Sciatic nerve (tissue), 2 donors: ENCODE measurements at regions not wholly inside any gene's neighbourhood (a gene's known extent, or its start where the extent isn't known, plus 50 kb on each side); places are given as distances from the start of the nearest gene placed in this dataset.
"Not testable (repeated sequence)": the region's sequence is repeated elsewhere in the genome, so short reads cannot be mapped to it uniquely, and the experiment has no call there.

Experiments
- ATAC-seq: fragments of 200-7000 bp; cut with Tn5 transposase; one replicate; pipeline ENCODE4 v1.9.1; 2020; ENCODE audit warnings: mild to moderate bottlenecking, moderate library complexity
- DNase-seq: peaks from one replicate; pipeline ENCODE4 v3.0.0-alpha.2; 2020; ENCODE audit warnings: low spot score
- intact Hi-C: fragments of 100-400 bp; cut with DNase I; formaldehyde crosslinking; loops from one replicate; pipeline ENCODE4 v1.14.2; 2022
- donor health status: DM: no; HTN: no; CAD: no.
- donor health status: DM: no; HTN: no; CAD: no.

GRCh38 chr4:117014236-117014635 is 71.1 kb downstream of the TRAM1L1 start:
- no peak for DNase-seq
- intact Hi-C loops, result no loop called here
- ATAC-seq, result no peak

GRCh38 chr4:117010671-117011070 is 74.7 kb downstream of the TRAM1L1 start:
- intact Hi-C loops, result no loop called here
- ATAC-seq, result no peak

GRCh38 chr4:117001077-117001476 is 84.3 kb downstream of the TRAM1L1 start:
- ATAC-seq (no peak), DNase-seq (no peak)
- intact Hi-C loops, result no loop called here

More at GRCh38 chr4:117010671-117011070, 74.7 kb downstream of the TRAM1L1 start:
- DNase-seq, result no peak

- DNase-seq (no peak), ATAC-seq (no peak)
- intact Hi-C loops, result no loop called here
Measured at GRCh38 chr4:116982656-116983055, 102.7 kb downstream of the TRAM1L1 start.

GRCh38 chr4:116980436-116980835 is 104.9 kb downstream of the TRAM1L1 start:
- DNase-seq, ATAC-seq, intact Hi-C loops: not testable (repeated sequence)

GRCh38 chr4:116959045-116959444 is 126.3 kb downstream of the TRAM1L1 start:
- intact Hi-C loops, result no loop called here
- DNase-seq (no peak), ATAC-seq (no peak)

GRCh38 chr4:116953947-116954346 is 131.4 kb downstream of the TRAM1L1 start:
- DNase-seq, result no peak
- ATAC-seq, result no peak
- intact Hi-C loops, result no loop called here

GRCh38 chr4:116952530-116953136 is 132.7 kb downstream of the TRAM1L1 start:
- intact Hi-C loops, result no loop called here
- ATAC-seq (no peak), DNase-seq (no peak)

GRCh38 chr4:116949856-116950255 is 135.5 kb downstream of the TRAM1L1 start:
- DNase-seq (no peak), ATAC-seq (no peak)
- intact Hi-C loops, result no loop called here

GRCh38 chr4:116942315-116942714 is 143.1 kb downstream of the TRAM1L1 start:
- DNase-seq, result no peak
- intact Hi-C loops, result no loop called here
- ATAC-seq, result no peak

GRCh38 chr4:116930329-116930728 is 155.0 kb downstream of the TRAM1L1 start:
- ATAC-seq, result no peak
- no peak for DNase-seq
- intact Hi-C loops, result no loop called here

- intact Hi-C loops, result no loop called here
- ATAC-seq, result no peak
- DNase-seq, result no peak
Measured at GRCh38 chr4:116926631-116927295, 158.6 kb downstream of the TRAM1L1 start.

GRCh38 chr4:116925900-116926457 is 159.4 kb downstream of the TRAM1L1 start:
- DNase-seq (no peak), ATAC-seq (no peak)
- intact Hi-C loops, result no loop called here

- DNase-seq (no peak), ATAC-seq (no peak)
- intact Hi-C loops, result no loop called here
Measured at GRCh38 chr4:116923389-116923788, 162.0 kb downstream of the TRAM1L1 start.

GRCh38 chr4:116913451-116913850 is 171.9 kb downstream of the TRAM1L1 start:
- DNase-seq, result no peak
- ATAC-seq, result no peak
- intact Hi-C loops, result no loop called here

GRCh38 chr4:116906758-116907157 is 178.6 kb downstream of the TRAM1L1 start:
- intact Hi-C loops, result no loop called here
- DNase-seq (no peak), ATAC-seq (no peak)

GRCh38 chr4:116899561-116899960 is 185.8 kb downstream of the TRAM1L1 start:
- intact Hi-C loops, result no loop called here
- DNase-seq (no peak), ATAC-seq (no peak)

- ATAC-seq (no peak), DNase-seq (no peak)
- intact Hi-C loops, result no loop called here
Measured at GRCh38 chr4:116885579-116885978, 199.8 kb downstream of the TRAM1L1 start.

GRCh38 chr4:116882503-116882902 is 202.9 kb downstream of the TRAM1L1 start:
- intact Hi-C loops, result no loop called here
- no peak for DNase-seq
- no peak for ATAC-seq

GRCh38 chr4:116881077-116881476 is 204.3 kb downstream of the TRAM1L1 start:
- no peak for DNase-seq
- intact Hi-C loops, result no loop called here

GRCh38 chr4:116880625-116881024 is 204.8 kb downstream of the TRAM1L1 start:
- intact Hi-C loops, result no loop called here
- DNase-seq, result no peak
- no peak for ATAC-seq

More at GRCh38 chr4:116881077-116881476, 204.3 kb downstream of the TRAM1L1 start:
- no peak for ATAC-seq
